AG10803 (cell line): ENCODE measurements at regions not wholly inside any gene's neighbourhood (a gene's known extent, or its start where the extent isn't known, plus 50 kb on each side); places are given as distances from the start of the nearest gene placed in this dataset.

Experiments
- DNase-seq: peaks from one replicate; pipeline ENCODE4 v3.0.0; 2010; ENCODE audit warnings: low read depth
- H3K4me3 ChIP-seq: 2 replicates; pipeline ENCODE4 v1.5.1; 2011; ENCODE audit warnings: mild to moderate bottlenecking, low read length, control low read depth
- CTCF ChIP-seq: conservative IDR thresholded peaks from 2 replicates; pipeline ENCODE4 v1.5.1; 2011; ENCODE audit warnings: mild to moderate bottlenecking, low read length, control low read depth, inconsistent platforms

GRCh38 chr2:20914771-20915170, 91.9 kb upstream of the LDAH start:
- no peak overlapping the region for H3K4me3 ChIP-seq
- TF ChIP-seq CTCF, result no peak
- no peak for DNase-seq

- no peak for TF ChIP-seq CTCF
- no peak overlapping the region for H3K4me3 ChIP-seq
- DNase-seq, result no peak
These were observed 91.2 kb upstream of the LDAH start for GRCh38 chr2:20914087-20914486.

- no peak for DNase-seq
- no peak overlapping the region for H3K4me3 ChIP-seq
- no peak for TF ChIP-seq CTCF
These were observed 90.6 kb upstream of the LDAH start for GRCh38 chr2:20913491-20913890.

- H3K4me3 ChIP-seq, result no peak overlapping the region
- no peak for DNase-seq
- TF ChIP-seq CTCF, result no peak
These were observed 77.2 kb upstream of the LDAH start for GRCh38 chr2:20900052-20900636.

GRCh38 chr2:20897874-20898453, 75.1 kb upstream of the LDAH start:
- DNase-seq, result no peak
- H3K4me3 ChIP-seq, result no peak overlapping the region
- no peak for TF ChIP-seq CTCF

GRCh38 chr2:20897047-20897446, 74.1 kb upstream of the LDAH start:
- no peak overlapping the region for H3K4me3 ChIP-seq
- no peak for TF ChIP-seq CTCF

GRCh38 chr2:20884829-20885228, 61.9 kb upstream of the LDAH start:
- DNase-seq, result no peak
- H3K4me3 ChIP-seq, result no peak overlapping the region
- no peak for TF ChIP-seq CTCF

More at GRCh38 chr2:20897047-20897446, 74.1 kb upstream of the LDAH start:
- no peak for DNase-seq
